ENCODE measurements at regions not wholly inside any gene's neighbourhood (a gene's known extent, or its start where the extent isn't known, plus 50 kb on each side); places are given as distances from the start of the nearest gene placed in this dataset.
"Not testable (repeated sequence)": the region's sequence is repeated elsewhere in the genome, so short reads cannot be mapped to it uniquely, and the experiment has no call there.

- no peak for DNase-seq
Observed at GRCh38 chr5:162487528-162488525, 420.3 kb downstream of the GABRG2 start.

- DNase-seq, result no peak
Observed at GRCh38 chr5:162496100-162496808, 428.7 kb downstream of the GABRG2 start.

- DNase-seq, result no peak
Observed at GRCh38 chr5:162497455-162497854, 429.9 kb downstream of the GABRG2 start.

GRCh38 chr5:162502780-162503179 lies 435.2 kb downstream of the GABRG2 start:
- DNase-seq, result no peak

GRCh38 chr5:162503796-162504195 lies 436.2 kb downstream of the GABRG2 start:
- no peak for DNase-seq

- DNase-seq, result no peak
Observed at GRCh38 chr5:162512935-162513565, 445.5 kb downstream of the GABRG2 start.

GRCh38 chr5:162514116-162514515 lies 446.5 kb downstream of the GABRG2 start:
- no peak for DNase-seq

- no peak for DNase-seq
Observed at GRCh38 chr5:162520878-162521277, 453.3 kb downstream of the GABRG2 start.

- DNase-seq, result no peak
Observed at GRCh38 chr5:162529209-162529608, 461.6 kb downstream of the GABRG2 start.

GRCh38 chr5:162529886-162530285 lies 462.3 kb downstream of the GABRG2 start:
- DNase-seq, result no peak

GRCh38 chr5:162543437-162543836 lies 475.9 kb downstream of the GABRG2 start:
- DNase-seq, result no peak

GRCh38 chr5:162544905-162545304 lies 477.3 kb downstream of the GABRG2 start:
- DNase-seq, result no peak

GRCh38 chr5:162550236-162550635 lies 482.7 kb downstream of the GABRG2 start:
- DNase-seq, result no peak

- DNase-seq, result no peak
Observed at GRCh38 chr5:162558120-162558519, 490.5 kb downstream of the GABRG2 start.

- no peak for DNase-seq
Observed at GRCh38 chr5:162567644-162568043, 500.1 kb downstream of the GABRG2 start.

- no peak for DNase-seq
Observed at GRCh38 chr5:162573758-162574157, 506.2 kb downstream of the GABRG2 start.

- DNase-seq, result no peak
Observed at GRCh38 chr5:162591724-162592123, 524.2 kb downstream of the GABRG2 start.

- DNase-seq, result no peak
Observed at GRCh38 chr5:162593881-162594280, 526.3 kb downstream of the GABRG2 start.

- no peak for DNase-seq
Observed at GRCh38 chr5:162603443-162604070, 536.0 kb downstream of the GABRG2 start.

GRCh38 chr5:162607879-162608278 lies 540.3 kb downstream of the GABRG2 start:
- no peak for DNase-seq

GRCh38 chr5:162621726-162622263 lies 554.2 kb downstream of the GABRG2 start:
- DNase-seq, result not testable (repeated sequence)

- no peak for DNase-seq
Observed at GRCh38 chr5:162624110-162624509, 556.5 kb downstream of the GABRG2 start.

GRCh38 chr5:162637481-162637880 lies 569.9 kb downstream of the GABRG2 start:
- no peak for DNase-seq

Data from cerebellar nuclear complex (tissue), 1 donor.